ENCODE measurements at regions not wholly inside any gene's neighbourhood (a gene's known extent, or its start where the extent isn't known, plus 50 kb on each side); places are given as distances from the start of the nearest gene placed in this dataset.
"Not testable (repeated sequence)": the region's sequence is repeated elsewhere in the genome, so short reads cannot be mapped to it uniquely, and the experiment has no call there.

GRCh38 chr6:170145272-170145592, 145.6 kb downstream of the DLL1 start:
- DNase-seq: no peak
- Mint-ChIP-seq H3K27ac (peak overlapping the region in 7 of 10 donors; percentile 5 to 89 (median 82)), H3K36me3 (peaks cover 0 to 7% (median 0%) of the 10 kb centered on the region in 3 donors), H3K9me3 (peaks cover 0 to 11% (median 3%) of the 10 kb centered on the region in 9 donors), H3K27me3 (no peaks in the 10 kb centered on the region), H3K4me3 (peak overlapping the region in 5 of 10 donors; percentile 33 to 71 (median 59)), H3K4me1 (peaks cover 51 to 59% (median 54%) of the 10 kb centered on the region in 4 donors)
- POLR2A ChIA-PET: interaction anchor here (0.6 to 1.1 kb wide), 2 partner anchors 34 to 56 kb away, joined by 4 to 5 read pairs; no protein-coding TSS in a partner anchor
- no peak for ATAC-seq

GRCh38 chr6:170144571-170145271, 146.2 kb downstream of the DLL1 start:
- Mint-ChIP-seq H3K27ac (peak overlapping the region in 6 of 10 donors; percentile 5 to 79 (median 34)), H3K9me3 (peaks cover 0 to 11% (median 3%) of the 10 kb centered on the region in 9 donors), H3K4me1 (peaks cover 48 to 54% (median 51%) of the 10 kb centered on the region in 4 donors), H3K36me3 (peaks cover 0 to 7% (median 0%) of the 10 kb centered on the region in 3 donors), H3K27me3 (no peaks in the 10 kb centered on the region), H3K4me3 (peak overlapping the region in 4 of 10 donors; percentile 26 to 59 (median 44))
- DNase-seq (no peak), ATAC-seq (no peak)
- POLR2A ChIA-PET: interaction anchor here (0.6 to 1.1 kb wide), 2 partner anchors 34 to 56 kb away, joined by 4 to 5 read pairs; no protein-coding TSS in a partner anchor

- peaks cover 0 to 11% (median 3%) of the 10 kb centered on the region in 9 donors for H3K9me3 Mint-ChIP-seq
- no peak overlapping the region for H3K4me3 Mint-ChIP-seq
- no peaks in the 10 kb centered on the region for H3K27me3 Mint-ChIP-seq
- H3K27ac Mint-ChIP-seq: peak overlapping the region in 2 of 10 donors; percentile 15 to 49
- ATAC-seq (no peak), DNase-seq (peak in 1 of 10 donors; percentile 23)
- H3K36me3 Mint-ChIP-seq: peaks cover 0 to 7% (median 0%) of the 10 kb centered on the region in 3 donors
- H3K4me1 Mint-ChIP-seq: peaks cover 37 to 42% (median 39%) of the 10 kb centered on the region in 4 donors
- POLR2A ChIA-PET: no interaction called here
Observed at GRCh38 chr6:170143401-170144150, 147.3 kb downstream of the DLL1 start.

- peaks cover 0 to 11% (median 3%) of the 10 kb centered on the region in 9 donors for H3K9me3 Mint-ChIP-seq
Observed at GRCh38 chr6:170142559-170142958, 148.3 kb downstream of the DLL1 start.

GRCh38 chr6:170141061-170141460, 149.8 kb downstream of the DLL1 start:
- Mint-ChIP-seq H3K9me3 (peaks cover 0 to 11% (median 3%) of the 10 kb centered on the region in 9 donors), H3K4me1 (peaks cover 14 to 17% (median 16%) of the 10 kb centered on the region in 4 donors)
- H3K36me3 Mint-ChIP-seq, DNase-seq, ATAC-seq, H3K27me3 Mint-ChIP-seq, POLR2A ChIA-PET, H3K4me3 Mint-ChIP-seq, H3K27ac Mint-ChIP-seq: not testable (repeated sequence)

More at GRCh38 chr6:170142559-170142958, 148.3 kb downstream of the DLL1 start:
- H3K27ac Mint-ChIP-seq: no peak overlapping the region
- H3K27me3 Mint-ChIP-seq: no peaks in the 10 kb centered on the region
- DNase-seq: no peak
- H3K36me3 Mint-ChIP-seq: peaks cover 0 to 7% (median 0%) of the 10 kb centered on the region in 3 donors
- no peak overlapping the region for H3K4me3 Mint-ChIP-seq
- POLR2A ChIA-PET: no interaction called here
- H3K4me1 Mint-ChIP-seq: peaks cover 27 to 32% (median 29%) of the 10 kb centered on the region in 4 donors
- no peak for ATAC-seq

- POLR2A ChIA-PET: no interaction called here
- H3K4me1 Mint-ChIP-seq: peaks cover 8 to 9% (median 9%) of the 10 kb centered on the region in 4 donors
- ATAC-seq (no peak), DNase-seq (no peak)
- no peak overlapping the region for H3K27ac Mint-ChIP-seq
- H3K4me3 Mint-ChIP-seq: no peak overlapping the region
- H3K27me3 Mint-ChIP-seq: peaks cover 0 to 4% (median 0%) of the 10 kb centered on the region in 5 donors
- peaks cover 0 to 10% (median 3%) of the 10 kb centered on the region in 9 donors for H3K9me3 Mint-ChIP-seq
- H3K36me3 Mint-ChIP-seq: peaks cover 0 to 7% (median 0%) of the 10 kb centered on the region in 3 donors
Observed at GRCh38 chr6:170140129-170140528, 150.7 kb downstream of the DLL1 start.

- no peak overlapping the region for H3K27ac Mint-ChIP-seq
- H3K4me3 Mint-ChIP-seq: no peak overlapping the region
Observed at GRCh38 chr6:170139531-170139930, 151.3 kb downstream of the DLL1 start.

GRCh38 chr6:170139046-170139445, 151.8 kb downstream of the DLL1 start:
- H3K36me3 Mint-ChIP-seq, DNase-seq, H3K4me1 Mint-ChIP-seq, H3K27ac Mint-ChIP-seq, POLR2A ChIA-PET, H3K9me3 Mint-ChIP-seq, H3K4me3 Mint-ChIP-seq, ATAC-seq: not testable (repeated sequence)
- H3K27me3 Mint-ChIP-seq: peaks cover 0 to 10% (median 0%) of the 10 kb centered on the region in 5 donors

More at GRCh38 chr6:170139531-170139930, 151.3 kb downstream of the DLL1 start:
- Mint-ChIP-seq H3K9me3 (peaks cover 0 to 5% (median 0%) of the 10 kb centered on the region in 9 donors), H3K36me3 (peaks cover 0 to 2% (median 0%) of the 10 kb centered on the region in 3 donors), H3K27me3 (peaks cover 0 to 5% (median 0%) of the 10 kb centered on the region in 5 donors), H3K4me1 (peaks cover 2 to 4% (median 3%) of the 10 kb centered on the region in 4 donors)
- DNase-seq (no peak), ATAC-seq (no peak)
- POLR2A ChIA-PET: no interaction called here

- H3K9me3 Mint-ChIP-seq: peaks cover 0 to 1% (median 0%) of the 10 kb centered on the region in 9 donors
- peak overlapping the region in 1 of 10 donors; percentile 77 for H3K27ac Mint-ChIP-seq
- DNase-seq: peak in 2 of 10 donors; percentile 0 to 49
- H3K27me3 Mint-ChIP-seq: peaks cover 0 to 15% (median 0%) of the 10 kb centered on the region in 5 donors
- peaks cover 0 to 5% (median 0%) of the 10 kb centered on the region in 4 donors for H3K4me1 Mint-ChIP-seq
- H3K4me3 Mint-ChIP-seq: no peak overlapping the region
- H3K36me3 Mint-ChIP-seq: no peaks in the 10 kb centered on the region
- POLR2A ChIA-PET: no interaction called here
- no peak for ATAC-seq
Observed at GRCh38 chr6:170137911-170138910, 152.7 kb downstream of the DLL1 start.

GRCh38 chr6:170137176-170137891, 153.5 kb downstream of the DLL1 start:
- DNase-seq (peak in 2 of 10 donors; percentile 0 to 55), ATAC-seq (no peak)
- peaks cover 0 to 19% (median 0%) of the 10 kb centered on the region in 5 donors for H3K27me3 Mint-ChIP-seq
- peaks cover 0 to 5% (median 0%) of the 10 kb centered on the region in 4 donors for H3K4me1 Mint-ChIP-seq
- no peaks in the 10 kb centered on the region for H3K9me3 Mint-ChIP-seq
- no peak overlapping the region for H3K4me3 Mint-ChIP-seq
- H3K36me3 Mint-ChIP-seq: no peaks in the 10 kb centered on the region
- H3K27ac Mint-ChIP-seq: no peak overlapping the region
- POLR2A ChIA-PET: no interaction called here

- Mint-ChIP-seq H3K4me3 (no peak overlapping the region), H3K27ac (no peak overlapping the region), H3K4me1 (peaks cover 0 to 5% (median 0%) of the 10 kb centered on the region in 4 donors), H3K27me3 (peaks cover 0 to 21% (median 0%) of the 10 kb centered on the region in 5 donors), H3K36me3 (no peaks in the 10 kb centered on the region), H3K9me3 (no peaks in the 10 kb centered on the region)
- DNase-seq (peak in 2 of 10 donors; percentile 0 to 46), ATAC-seq (no peak)
- POLR2A ChIA-PET: no interaction called here
Observed at GRCh38 chr6:170136541-170137175, 154.2 kb downstream of the DLL1 start.

All from naive thymus-derived CD8-positive, alpha-beta T cell (primary cell).